ENCODE measurements at regions not wholly inside any gene's neighbourhood (a gene's known extent, or its start where the extent isn't known, plus 50 kb on each side); places are given as distances from the start of the nearest gene placed in this dataset.

- TF ChIP-seq, protein P1, sequence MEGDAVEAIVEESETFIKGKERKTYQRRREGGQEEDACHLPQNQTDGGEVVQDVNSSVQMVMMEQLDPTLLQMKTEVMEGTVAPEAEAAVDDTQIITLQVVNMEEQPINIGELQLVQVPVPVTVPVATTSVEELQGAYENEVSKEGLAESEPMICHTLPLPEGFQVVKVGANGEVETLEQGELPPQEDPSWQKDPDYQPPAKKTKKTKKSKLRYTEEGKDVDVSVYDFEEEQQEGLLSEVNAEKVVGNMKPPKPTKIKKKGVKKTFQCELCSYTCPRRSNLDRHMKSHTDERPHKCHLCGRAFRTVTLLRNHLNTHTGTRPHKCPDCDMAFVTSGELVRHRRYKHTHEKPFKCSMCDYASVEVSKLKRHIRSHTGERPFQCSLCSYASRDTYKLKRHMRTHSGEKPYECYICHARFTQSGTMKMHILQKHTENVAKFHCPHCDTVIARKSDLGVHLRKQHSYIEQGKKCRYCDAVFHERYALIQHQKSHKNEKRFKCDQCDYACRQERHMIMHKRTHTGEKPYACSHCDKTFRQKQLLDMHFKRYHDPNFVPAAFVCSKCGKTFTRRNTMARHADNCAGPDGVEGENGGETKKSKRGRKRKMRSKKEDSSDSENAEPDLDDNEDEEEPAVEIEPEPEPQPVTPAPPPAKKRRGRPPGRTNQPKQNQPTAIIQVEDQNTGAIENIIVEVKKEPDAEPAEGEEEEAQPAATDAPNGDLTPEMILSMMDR (IDR thresholded peaks at IDR 0.05), result no peak
- no peak for TF ChIP-seq POLR2AphosphoS5 (IDR thresholded peaks at IDR 0.05; ENCODE audit: low read depth, low read length)
- no peak for TF ChIP-seq TCF7L2 (IDR thresholded peaks at IDR 0.05; ENCODE audit: low read depth, low read length)
- TF ChIP-seq, protein P2, sequence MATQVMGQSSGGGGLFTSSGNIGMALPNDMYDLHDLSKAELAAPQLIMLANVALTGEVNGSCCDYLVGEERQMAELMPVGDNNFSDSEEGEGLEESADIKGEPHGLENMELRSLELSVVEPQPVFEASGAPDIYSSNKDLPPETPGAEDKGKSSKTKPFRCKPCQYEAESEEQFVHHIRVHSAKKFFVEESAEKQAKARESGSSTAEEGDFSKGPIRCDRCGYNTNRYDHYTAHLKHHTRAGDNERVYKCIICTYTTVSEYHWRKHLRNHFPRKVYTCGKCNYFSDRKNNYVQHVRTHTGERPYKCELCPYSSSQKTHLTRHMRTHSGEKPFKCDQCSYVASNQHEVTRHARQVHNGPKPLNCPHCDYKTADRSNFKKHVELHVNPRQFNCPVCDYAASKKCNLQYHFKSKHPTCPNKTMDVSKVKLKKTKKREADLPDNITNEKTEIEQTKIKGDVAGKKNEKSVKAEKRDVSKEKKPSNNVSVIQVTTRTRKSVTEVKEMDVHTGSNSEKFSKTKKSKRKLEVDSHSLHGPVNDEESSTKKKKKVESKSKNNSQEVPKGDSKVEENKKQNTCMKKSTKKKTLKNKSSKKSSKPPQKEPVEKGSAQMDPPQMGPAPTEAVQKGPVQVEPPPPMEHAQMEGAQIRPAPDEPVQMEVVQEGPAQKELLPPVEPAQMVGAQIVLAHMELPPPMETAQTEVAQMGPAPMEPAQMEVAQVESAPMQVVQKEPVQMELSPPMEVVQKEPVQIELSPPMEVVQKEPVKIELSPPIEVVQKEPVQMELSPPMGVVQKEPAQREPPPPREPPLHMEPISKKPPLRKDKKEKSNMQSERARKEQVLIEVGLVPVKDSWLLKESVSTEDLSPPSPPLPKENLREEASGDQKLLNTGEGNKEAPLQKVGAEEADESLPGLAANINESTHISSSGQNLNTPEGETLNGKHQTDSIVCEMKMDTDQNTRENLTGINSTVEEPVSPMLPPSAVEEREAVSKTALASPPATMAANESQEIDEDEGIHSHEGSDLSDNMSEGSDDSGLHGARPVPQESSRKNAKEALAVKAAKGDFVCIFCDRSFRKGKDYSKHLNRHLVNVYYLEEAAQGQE (IDR thresholded peaks at IDR 0.05; ENCODE audit: insufficient read depth in 1 of 2, low read depth in 2 of 2, low read length in 1 of 2), result no peak
Observed at GRCh38 chr12:74242088-74242487, 295.5 kb upstream of the ATXN7L3B start.

Data from Panc1 (cell line).